ENCODE measurements at regions not wholly inside any gene's neighbourhood (a gene's known extent, or its start where the extent isn't known, plus 50 kb on each side); places are given as distances from the start of the nearest gene placed in this dataset.

- TF ChIP-seq CTCF (IDR thresholded peaks at IDR 0.05) (no peak), POLR2A (IDR thresholded peaks at IDR 0.05) (no peak)
These were observed 187.7 kb upstream of the GATB start for GRCh38 chr4:151948351-151949016.

Data from esophagus squamous epithelium (tissue), 4 donors.